NCI-H2107 (cell line): ENCODE measurements at regions not wholly inside any gene's neighbourhood (a gene's known extent, or its start where the extent isn't known, plus 50 kb on each side); places are given as distances from the start of the nearest gene placed in this dataset.
A peak's percentile ranks its signal among the peaks of the same experiment; 100 is the strongest.
"Not testable (repeated sequence)": the region's sequence is repeated elsewhere in the genome, so short reads cannot be mapped to it uniquely, and the experiment has no call there.

Experiments used
- DNase-seq: peaks from one replicate; lab custom pipeline; 2025; lab: John Stamatoyannopoulos, UW

- DNase-seq: not testable (repeated sequence)
Measured at GRCh38 chr14:30072454-30072853, 144.8 kb upstream of the PRKD1 start.

DNA sequence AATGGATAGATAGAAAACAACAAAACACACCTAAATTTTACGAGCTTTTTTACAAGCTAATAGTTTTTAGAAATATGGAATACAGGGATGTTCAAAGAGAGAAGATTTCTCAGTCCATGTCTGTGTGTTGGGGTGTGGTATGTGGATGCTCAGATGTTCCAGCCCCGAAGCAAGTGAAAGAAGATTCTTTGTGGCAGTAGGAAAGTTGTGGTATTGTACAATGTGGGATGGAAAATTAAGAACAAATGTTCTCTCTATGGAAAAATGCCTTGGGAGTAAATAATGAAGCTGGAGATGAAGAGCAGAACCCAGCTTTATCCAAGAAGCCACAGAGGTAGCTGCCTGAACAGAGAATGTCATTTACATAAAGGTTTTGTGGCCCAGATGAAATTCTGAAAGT lies 150.3 kb upstream of the PRKD1 start:
- DNase-seq: no peak

DNA sequence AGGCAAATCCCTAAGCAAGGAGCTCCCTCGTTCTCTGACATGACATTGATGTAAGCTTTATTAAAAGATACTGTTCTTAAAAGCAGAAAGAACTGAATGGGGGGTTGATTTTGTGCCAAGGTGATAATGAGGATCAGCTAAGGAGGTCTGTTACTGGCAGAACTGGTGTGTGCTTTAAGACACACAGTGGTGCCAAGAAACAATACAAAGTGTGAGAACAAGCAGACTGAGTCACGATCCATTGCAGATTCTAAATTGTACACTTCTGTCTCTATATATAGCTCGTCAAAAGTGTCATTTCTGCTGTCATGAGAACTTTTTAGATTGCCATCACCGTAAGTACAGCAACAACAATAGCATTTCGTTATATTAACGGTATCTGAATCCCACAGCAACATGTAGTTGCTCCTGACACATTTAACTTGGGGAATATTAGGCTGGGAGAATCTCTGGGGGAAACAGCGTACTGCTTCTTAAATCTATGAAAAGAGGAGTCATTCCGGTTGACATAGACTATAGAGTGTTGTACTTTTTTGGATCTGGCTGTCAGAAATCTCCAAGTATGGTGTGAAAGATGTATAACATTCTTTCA lies 151.3 kb upstream of the PRKD1 start:
- DNase-seq: no peak

GRCh38 chr14:30082486-30082885 lies 154.8 kb upstream of the PRKD1 start:
- DNase-seq: no peak

DNA sequence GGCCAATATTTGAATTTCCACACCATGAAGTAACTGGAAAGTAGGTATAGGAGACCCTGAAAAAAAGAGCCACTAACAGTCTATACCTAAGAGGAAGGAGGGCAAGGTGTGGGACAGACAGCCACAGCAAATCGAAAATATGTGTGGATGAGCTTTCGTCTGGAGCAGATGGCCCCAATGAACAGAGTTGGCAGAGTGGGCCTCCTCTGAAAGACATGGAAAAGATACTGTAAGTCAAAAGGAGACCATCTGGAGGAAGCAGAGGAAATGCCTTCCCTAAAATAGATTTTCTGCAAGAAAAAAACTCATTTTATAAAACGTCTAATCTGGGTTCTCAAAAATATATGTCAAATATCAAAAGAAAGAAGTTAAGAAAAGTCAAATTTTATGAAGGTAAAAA lies 157.2 kb upstream of the PRKD1 start:
- no peak for DNase-seq

GRCh38 chr14:30085943-30086342 lies 158.3 kb upstream of the PRKD1 start:
- no peak for DNase-seq

DNA sequence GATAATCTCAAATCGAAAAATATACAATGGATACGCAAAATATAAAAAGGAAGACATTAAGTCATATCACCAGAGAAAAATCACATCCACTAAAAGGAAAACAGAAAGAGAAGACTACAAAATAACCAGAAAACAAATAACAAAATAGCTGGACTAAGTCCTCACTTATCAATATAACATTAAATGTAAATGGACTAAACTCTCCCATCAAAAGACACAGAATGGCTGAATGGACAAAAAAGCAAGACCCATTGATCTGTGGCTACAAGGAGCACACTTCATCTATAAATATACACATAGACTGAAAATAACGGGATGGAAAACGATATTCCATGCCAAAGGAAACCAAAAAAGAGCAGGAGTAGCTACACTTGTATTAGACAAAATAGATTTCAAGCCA lies 161.0 kb upstream of the PRKD1 start:
- no peak for DNase-seq

- DNase-seq: peak; percentile 23
Measured at GRCh38 chr14:30108975-30109700, 181.5 kb upstream of the PRKD1 start.

- DNase-seq: no peak
Measured at GRCh38 chr14:30114051-30114450, 186.4 kb upstream of the PRKD1 start.

DNA sequence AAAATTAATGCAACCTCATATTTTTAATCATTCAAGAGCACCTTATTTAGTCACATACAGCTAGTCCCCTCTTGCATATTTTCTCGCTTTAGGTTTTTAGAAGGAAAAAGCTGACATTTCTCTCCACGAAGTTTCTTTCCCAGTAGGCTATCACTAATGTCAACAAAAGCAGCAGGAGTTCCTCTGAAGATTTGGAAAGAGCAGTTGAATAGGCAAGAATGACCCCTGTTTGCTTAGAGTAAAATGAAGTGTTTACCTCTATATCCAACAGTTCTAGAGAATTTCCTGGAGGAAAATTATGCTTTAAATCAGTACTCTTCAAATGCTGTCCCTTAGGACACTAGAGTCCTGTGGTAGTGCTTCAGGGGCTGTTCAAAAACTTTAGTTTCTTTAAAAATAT lies 188.1 kb upstream of the PRKD1 start:
- DNase-seq: no peak

DNA sequence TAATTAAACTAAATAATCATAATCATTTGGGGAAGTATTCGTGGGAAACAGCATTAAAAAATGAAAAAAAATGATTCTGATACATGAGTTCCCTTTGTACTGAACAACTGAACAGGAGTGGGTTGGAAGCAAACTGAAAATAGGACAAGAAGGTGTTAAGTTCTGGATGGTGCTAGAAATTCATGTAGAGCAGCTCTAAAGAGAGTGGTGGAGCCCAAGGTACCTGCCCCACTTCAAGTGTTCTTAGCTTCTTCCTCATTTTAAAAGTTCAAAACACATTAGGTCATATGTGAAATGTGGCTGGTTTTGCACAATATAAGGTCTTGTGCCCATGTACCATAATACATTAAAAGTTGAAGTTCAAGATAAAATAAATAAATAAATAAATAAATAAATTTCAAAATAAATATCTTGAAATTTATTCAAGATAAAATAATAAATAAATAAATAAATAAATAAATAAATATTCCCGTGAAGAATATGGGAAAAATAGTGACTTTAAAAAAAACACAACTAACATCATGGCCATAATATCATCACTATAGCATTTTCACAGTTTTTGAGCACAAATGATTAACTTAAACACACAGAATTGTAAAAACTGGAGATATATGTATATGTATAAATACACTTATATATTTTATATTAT lies 191.5 kb upstream of the PRKD1 start:
- DNase-seq: no peak

DNA sequence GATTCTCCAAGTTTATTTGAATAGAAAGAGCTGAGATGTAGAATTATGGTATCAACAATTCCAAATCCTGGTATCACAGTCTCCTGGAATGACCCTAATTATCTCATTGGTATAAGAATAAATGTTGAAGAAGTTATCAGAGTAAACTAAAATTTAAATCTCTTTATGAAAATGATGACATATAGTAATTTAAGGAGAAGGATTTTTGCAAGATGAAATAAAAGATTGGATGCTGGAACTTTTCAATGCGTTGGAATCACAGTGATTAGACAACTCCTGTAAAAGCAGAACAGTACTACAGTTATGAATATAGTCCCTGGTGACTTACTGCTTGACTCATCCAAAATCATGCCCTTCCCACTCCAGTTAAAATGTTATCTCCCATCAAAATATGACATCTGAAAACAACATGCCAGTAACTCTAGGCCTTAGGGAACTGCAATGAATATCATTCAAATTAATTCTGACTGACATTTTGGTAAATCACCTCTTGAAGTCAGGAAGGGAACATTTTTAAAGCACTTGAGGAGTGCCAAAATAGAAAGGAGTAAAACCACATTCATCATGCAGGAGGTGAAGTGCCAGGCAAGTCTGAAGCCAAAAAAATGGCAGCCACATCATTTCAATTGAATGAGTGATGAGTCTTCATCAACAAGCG lies 197.8 kb upstream of the PRKD1 start:
- DNase-seq: no peak

DNA sequence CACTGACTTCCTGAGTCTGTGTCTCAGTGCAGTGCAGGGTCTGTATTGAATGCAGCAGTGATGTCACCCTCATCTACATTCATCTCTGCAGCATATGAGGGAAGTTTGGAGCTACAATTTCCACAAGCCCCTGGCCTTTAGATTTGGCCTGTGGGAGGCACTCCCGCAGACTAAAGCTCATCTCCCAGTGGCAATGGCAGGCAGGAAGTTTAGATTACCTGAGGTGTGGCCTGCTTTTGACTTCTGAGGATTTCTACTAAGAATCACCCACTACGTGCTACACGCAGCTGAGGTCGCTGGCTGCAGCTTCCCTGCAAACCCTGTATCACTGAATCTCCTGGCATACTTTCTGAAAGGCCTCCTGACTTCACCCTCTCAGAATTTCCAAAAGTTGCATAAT lies 202.2 kb upstream of the PRKD1 start:
- no peak for DNase-seq

DNA sequence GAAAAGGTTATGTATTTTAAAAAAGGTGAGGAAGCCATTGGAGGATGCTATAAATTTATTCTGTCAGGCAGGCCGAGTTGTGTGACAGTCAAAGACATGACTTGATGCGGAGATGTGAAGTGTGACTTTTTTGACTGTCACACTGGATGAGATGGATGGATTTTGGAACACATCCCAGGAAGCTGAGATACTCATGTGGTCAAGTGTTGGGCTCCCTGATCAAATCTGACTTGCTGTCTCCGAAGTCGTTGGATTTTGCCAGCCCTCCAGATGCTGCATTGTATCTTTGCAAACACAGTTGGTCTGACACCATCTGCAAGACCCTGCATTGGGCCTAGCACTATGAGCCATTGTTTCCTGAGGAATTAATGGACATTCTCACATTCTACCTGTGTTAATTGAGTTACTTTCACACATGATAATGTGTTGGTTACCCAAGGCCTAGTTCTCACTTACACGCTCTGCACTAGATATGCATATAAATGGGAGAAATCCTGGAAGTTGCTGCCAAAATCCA lies 204.0 kb upstream of the PRKD1 start:
- DNase-seq: no peak

- DNase-seq: no peak
Measured at GRCh38 chr14:30132196-30132595, 204.5 kb upstream of the PRKD1 start.

- DNase-seq: no peak
Measured at GRCh38 chr14:30134936-30135335, 207.3 kb upstream of the PRKD1 start.

DNA sequence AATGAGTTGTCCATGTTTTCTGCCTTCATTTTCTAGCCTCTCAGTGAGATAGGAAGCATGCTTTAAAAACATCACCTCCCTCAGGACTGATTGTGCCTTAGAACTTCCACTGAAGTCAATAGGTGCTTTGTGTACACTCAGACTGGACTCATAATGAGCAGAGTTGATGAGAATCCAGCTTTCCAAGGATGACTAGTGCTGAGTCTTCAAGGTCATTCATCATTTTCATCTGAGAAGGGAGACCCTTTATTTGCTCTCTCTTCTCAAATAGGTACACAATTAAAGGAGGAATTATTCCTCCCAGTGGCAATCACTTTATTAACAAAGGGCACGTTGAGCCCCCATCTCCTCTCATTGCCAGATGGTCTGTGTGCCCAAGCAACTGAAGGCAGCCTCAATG lies 210.9 kb upstream of the PRKD1 start:
- DNase-seq: no peak

DNA sequence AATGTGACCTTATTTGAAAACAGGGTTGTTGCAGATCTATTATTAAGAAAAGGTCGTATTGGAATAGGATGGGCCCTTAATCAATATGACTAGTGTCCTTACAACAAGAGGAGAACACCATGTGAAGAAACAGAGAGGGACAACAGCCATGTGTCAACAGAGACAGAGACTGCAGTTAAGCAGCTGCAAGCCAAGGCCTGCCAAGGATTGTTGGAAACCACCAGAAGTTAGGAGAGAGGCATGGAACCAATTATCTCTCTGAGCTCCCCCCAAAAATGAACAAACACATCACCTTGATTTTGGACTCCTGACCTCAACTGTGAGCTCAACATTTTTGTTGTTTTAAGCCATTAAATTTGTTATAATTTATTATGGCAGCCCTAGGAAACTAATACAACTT lies 214.6 kb upstream of the PRKD1 start:
- DNase-seq: no peak

DNA sequence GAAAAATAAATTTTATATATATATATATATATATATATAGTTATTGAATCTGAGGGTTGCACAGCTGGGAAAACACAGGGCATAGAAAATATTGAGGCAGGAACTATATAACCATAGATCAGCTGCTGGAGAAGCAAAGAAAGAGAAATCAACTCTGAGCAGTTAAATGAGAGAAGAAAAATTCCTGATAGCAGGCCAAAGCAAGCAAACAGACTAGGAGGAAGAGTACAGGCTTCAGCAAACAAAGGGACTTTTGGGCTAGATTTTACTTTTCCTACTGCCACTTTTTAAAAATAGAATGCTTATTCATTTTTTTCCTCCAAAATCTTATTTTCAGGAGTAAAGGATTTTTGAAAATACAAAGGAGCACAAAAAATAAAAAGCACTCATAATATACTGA lies 216.0 kb upstream of the PRKD1 start:
- DNase-seq: no peak

GRCh38 chr14:30153717-30154116 lies 226.1 kb upstream of the PRKD1 start:
- DNase-seq: no peak

DNA sequence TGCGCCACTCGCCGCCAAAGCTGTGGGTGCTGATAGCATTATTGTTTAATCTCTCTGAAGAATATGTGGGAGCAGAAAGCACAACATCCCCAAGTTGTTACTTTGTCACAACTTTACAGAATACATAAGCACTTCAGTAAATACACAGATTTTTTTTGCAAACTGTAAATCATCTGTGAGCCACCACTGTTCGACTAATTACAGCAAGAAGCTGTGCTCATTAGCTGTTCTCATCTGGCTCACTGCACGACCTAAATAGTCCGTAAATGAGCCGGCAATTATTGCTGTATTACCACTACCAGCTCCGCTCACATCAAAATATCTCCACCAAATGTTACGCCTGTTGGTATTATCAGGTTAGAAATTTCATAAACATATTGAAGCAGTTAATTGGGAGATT lies 228.9 kb upstream of the PRKD1 start:
- DNase-seq: no peak

- no peak for DNase-seq
Measured at GRCh38 chr14:30158299-30158698, 230.7 kb upstream of the PRKD1 start.

GRCh38 chr14:30159374-30159773 lies 231.7 kb upstream of the PRKD1 start:
- DNase-seq: no peak
